B cell (primary cell): ENCODE measurements at regions not wholly inside any gene's neighbourhood (a gene's known extent, or its start where the extent isn't known, plus 50 kb on each side); places are given as distances from the start of the nearest gene placed in this dataset.
"Not testable (repeated sequence)": the region's sequence is repeated elsewhere in the genome, so short reads cannot be mapped to it uniquely, and the experiment has no call there.

ENCODE experiments used
- ATAC-seq: fragments of 200-7000 bp; cut with Tn5 transposase; one replicate; pipeline ENCODE4 v1.10.0; 2021; ENCODE audit warnings: low read depth, mild to moderate bottlenecking, moderate number of reproducible peaks, moderate library complexity
- CTCF ChIA-PET: fragments of 350-600 bp; sonication (Branson Sonifier 250); formaldehyde crosslinking; loops from one replicate; lab custom pipeline; 2021; ENCODE audit warnings: antibody characterized with exemption, inconsistent platforms; lab: Charles Lee
- POLR2A ChIA-PET: fragments of 350-600 bp; sonication (Branson Sonifier 250); formaldehyde crosslinking; loops from one replicate; lab custom pipeline; 2021; ENCODE audit warnings: antibody characterized with exemption; lab: Charles Lee
- DNase-seq: peaks from one replicate; pipeline ENCODE4 v3.0.0; 2013
- H2AFZ ChIP-seq: 2 replicates; pipeline ENCODE4 v1.6.1; 2012; ENCODE audit warnings: mild to moderate bottlenecking, low read depth, low read length; ENCODE audit not compliant: insufficient read depth, poor library complexity, severe bottlenecking
- H3K27ac ChIP-seq, 2 donors: 1 replicate in 1 of 2; 2 replicates in 1 of 2; pipeline ENCODE4 v1.5.1; 2012 to 2013; ENCODE audit warnings: low read length in 2 of 2, mild to moderate bottlenecking in 2 of 2, moderate library complexity in 1 of 2
- H3K27me3 ChIP-seq, 4 experiments: fragments of 200-600 bp in 1 of 4; sonication (generic) in 1 of 4; replicated peaks in 1 of 4; 1 replicate in 2 of 4; 2 replicates in 2 of 4; pipeline versions ENCODE4 v1.6.1 to v1.7.0; 2013 to 2016; ENCODE audit warnings: low read length in 3 of 4, mild to moderate bottlenecking in 2 of 4, mixed read lengths in 1 of 4, moderate library complexity in 1 of 4; ENCODE audit not compliant: insufficient read depth in 4 of 4, control insufficient read depth in 3 of 4; ENCODE audit errors: control extremely low read depth in 1 of 4
- H3K36me3 ChIP-seq, 2 experiments: replicated peaks in 1 of 2; 1 replicate in 1 of 2; 2 replicates in 1 of 2; pipeline versions ENCODE4 v1.6.1 to v1.7.1; 2013; ENCODE audit warnings: low read length in 1 of 2; ENCODE audit not compliant: insufficient read depth in 2 of 2, control insufficient read depth in 1 of 2; ENCODE audit errors: control extremely low read depth in 1 of 2, extremely low read depth in 1 of 2
- H3K4me1 ChIP-seq, 2 donors: fragments of 200-600 bp in 1 of 2; sonication (generic) in 1 of 2; 1 replicate in 1 of 2; 2 replicates in 1 of 2; pipeline versions ENCODE4 v1.5.1 to v1.6.1; 2013 to 2017; ENCODE audit warnings: low read length in 2 of 2; ENCODE audit not compliant: control insufficient read depth in 2 of 2, insufficient read depth in 2 of 2
- H3K4me2 ChIP-seq: replicated peaks from 2 replicates; pipeline ENCODE3; 2012; ENCODE audit warnings: mild to moderate bottlenecking, low read depth, low read length; ENCODE audit not compliant: poor library complexity, severe bottlenecking
- H3K4me3 ChIP-seq, 5 experiments: fragments of 200-600 bp in 1 of 5; sonication (generic) in 1 of 5; 1 replicate in 3 of 5; 2 replicates in 2 of 5; pipeline versions ENCODE4 v1.5.1 to v1.7.0; 2011 to 2016; ENCODE audit warnings: low read length in 4 of 5, mild to moderate bottlenecking in 4 of 5, low read depth in 2 of 5, control low read depth in 1 of 5, moderate library complexity in 1 of 5; ENCODE audit not compliant: insufficient read depth in 1 of 5; ENCODE audit errors: control extremely low read depth in 1 of 5, extremely low read depth in 1 of 5
- H3K79me2 ChIP-seq: fragments of 200-600 bp; sonication (generic); one replicate; pipeline ENCODE4 v1.6.0; 2016; ENCODE audit warnings: low read length; ENCODE audit not compliant: control insufficient read depth, insufficient read depth
- H3K9ac ChIP-seq: fragments of 200-600 bp; sonication (generic); 2 replicates; pipeline ENCODE4 v1.6.1; 2017; ENCODE audit warnings: mild to moderate bottlenecking, low read length, moderate library complexity
- H3K9me3 ChIP-seq, 3 donors: one replicate each; pipeline versions ENCODE4 v1.6.1 to v1.7.1; 2013; ENCODE audit warnings: low read length in 2 of 3; ENCODE audit not compliant: control insufficient read depth in 2 of 3, insufficient read depth in 1 of 3; ENCODE audit errors: control extremely low read depth in 1 of 3
- H4K20me1 ChIP-seq: 2 replicates; pipeline ENCODE4 v1.6.0; 2012; ENCODE audit warnings: mild to moderate bottlenecking, low read length; ENCODE audit not compliant: insufficient read depth, control insufficient read depth, poor library complexity, severe bottlenecking
- H3K27ac Mint-ChIP-seq: one replicate; pipeline ENCODE4 v1.8.0; 2021; ENCODE audit warnings: mixed read lengths
- H3K27me3 Mint-ChIP-seq: one replicate; pipeline ENCODE4 v1.8.0; 2021; ENCODE audit warnings: mixed read lengths
- H3K4me1 Mint-ChIP-seq: one replicate; pipeline ENCODE4 v1.8.0; 2021; ENCODE audit warnings: mixed read lengths
- H3K4me3 Mint-ChIP-seq: one replicate; pipeline ENCODE4 v1.8.0; 2021; ENCODE audit warnings: mixed read lengths
- H3K9me3 Mint-ChIP-seq: one replicate; pipeline ENCODE4 v1.8.0; 2022; ENCODE audit warnings: mixed read lengths; ENCODE audit not compliant: insufficient read depth
- EZH2 ChIP-seq: IDR thresholded peaks from 2 replicates; pipeline ENCODE4 v1.6.1; 2012; ENCODE audit warnings: borderline replicate concordance, low read depth, mild to moderate bottlenecking, moderate library complexity, low read length; ENCODE audit not compliant: insufficient read depth, poor library complexity, severe bottlenecking
- WGBS: methylation state at CpG from one replicate; pipeline ENCODE4 v1.1.5; 2013; ENCODE audit warnings: missing lambda C conversion rate; ENCODE audit not compliant: insufficient coverage; 5-methylcytosine and 5-hydroxymethylcytosine counted together
- intact Hi-C: fragments of 100-400 bp; cut with micrococcal nuclease; formaldehyde crosslinking; loops from one replicate; pipeline ENCODE4 v1.10.0; 2022
- TF ChIP-seq, protein P1 (sequence below): fragments of 200-600 bp; IDR thresholded peaks from one replicate; pipeline ENCODE4 v1.8.0; 2022; ENCODE audit warnings: antibody characterized with exemption, mild to moderate bottlenecking

DNA sequence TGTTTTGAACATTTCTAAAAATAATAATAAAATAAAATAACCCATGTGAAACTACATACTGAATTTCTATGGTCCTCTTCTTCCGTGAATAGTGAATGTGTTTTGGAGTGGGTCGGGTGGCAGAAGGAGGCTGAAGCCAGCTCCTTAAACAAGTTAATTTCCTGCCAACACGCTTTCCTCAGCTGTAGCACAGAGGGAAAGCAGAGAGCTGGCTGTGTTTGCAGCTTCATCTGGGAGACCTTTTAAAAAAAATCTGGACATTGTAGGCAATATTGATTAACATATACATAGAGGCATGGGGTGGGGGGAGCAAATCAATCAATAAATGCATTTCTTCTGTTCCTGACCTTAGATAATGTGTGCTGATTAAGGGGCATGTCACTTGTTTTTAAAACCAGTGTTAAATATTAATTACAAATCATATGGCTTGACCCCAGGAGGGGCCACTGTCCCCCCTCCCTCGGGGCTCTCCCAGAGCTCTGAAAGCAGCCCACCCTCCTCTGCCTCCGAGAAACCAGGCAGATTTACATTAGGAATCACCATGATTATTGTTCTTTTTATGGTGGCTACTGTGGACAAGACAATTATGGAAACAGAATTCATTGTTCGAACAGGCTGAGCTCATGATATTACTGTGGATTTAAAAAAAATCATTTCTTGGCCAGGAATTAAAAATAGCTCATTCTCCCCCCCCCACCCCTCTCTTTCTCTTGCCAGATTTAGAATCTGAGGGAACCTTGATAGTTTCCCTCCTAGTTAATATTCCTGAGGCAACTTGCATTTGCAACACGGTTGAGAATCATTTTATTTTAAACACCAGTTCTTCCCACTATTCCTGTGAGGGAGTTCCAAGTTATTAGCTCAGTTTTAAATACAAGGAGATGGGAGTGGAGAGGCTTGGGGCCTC is 100.5 kb upstream of the CARD11 start:
- DNase-seq (no peak), ATAC-seq (no peak)
- Histone ChIP-seq H3K36me3 (no peaks in the 10 kb centered on the region), H3K4me2 (no peak overlapping the region), H2AFZ (no peak overlapping the region), H3K79me2 (no peaks in the 10 kb centered on the region), H3K4me3 (no peak overlapping the region), H3K27me3 (no peaks in the 10 kb centered on the region), H3K4me1 (no peaks in the 10 kb centered on the region), H4K20me1 (no peaks in the 10 kb centered on the region), H3K9me3 (no peaks in the 10 kb centered on the region), H3K9ac (no peak overlapping the region), H3K27ac (no peak overlapping the region)
- H3K9me3 Mint-ChIP-seq: no peaks in the 10 kb centered on the region
- ChIA-PET POLR2A (no interaction called here), CTCF (interaction anchor here (0.7 to 0.9 kb wide), 2 partner anchors 10 to 54 kb away, joined by 3 to 4 read pairs; no protein-coding TSS in a partner anchor)
- no peak overlapping the region for H3K27ac Mint-ChIP-seq
- peaks cover 7% of the 10 kb centered on the region for H3K4me1 Mint-ChIP-seq
- no peak overlapping the region for H3K4me3 Mint-ChIP-seq
- intact Hi-C loops: no loop called here
- TF ChIP-seq EZH2: no peak
- TF ChIP-seq, protein P1, sequence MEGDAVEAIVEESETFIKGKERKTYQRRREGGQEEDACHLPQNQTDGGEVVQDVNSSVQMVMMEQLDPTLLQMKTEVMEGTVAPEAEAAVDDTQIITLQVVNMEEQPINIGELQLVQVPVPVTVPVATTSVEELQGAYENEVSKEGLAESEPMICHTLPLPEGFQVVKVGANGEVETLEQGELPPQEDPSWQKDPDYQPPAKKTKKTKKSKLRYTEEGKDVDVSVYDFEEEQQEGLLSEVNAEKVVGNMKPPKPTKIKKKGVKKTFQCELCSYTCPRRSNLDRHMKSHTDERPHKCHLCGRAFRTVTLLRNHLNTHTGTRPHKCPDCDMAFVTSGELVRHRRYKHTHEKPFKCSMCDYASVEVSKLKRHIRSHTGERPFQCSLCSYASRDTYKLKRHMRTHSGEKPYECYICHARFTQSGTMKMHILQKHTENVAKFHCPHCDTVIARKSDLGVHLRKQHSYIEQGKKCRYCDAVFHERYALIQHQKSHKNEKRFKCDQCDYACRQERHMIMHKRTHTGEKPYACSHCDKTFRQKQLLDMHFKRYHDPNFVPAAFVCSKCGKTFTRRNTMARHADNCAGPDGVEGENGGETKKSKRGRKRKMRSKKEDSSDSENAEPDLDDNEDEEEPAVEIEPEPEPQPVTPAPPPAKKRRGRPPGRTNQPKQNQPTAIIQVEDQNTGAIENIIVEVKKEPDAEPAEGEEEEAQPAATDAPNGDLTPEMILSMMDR: no peak
- H3K27me3 Mint-ChIP-seq: peaks cover 3% of the 10 kb centered on the region
- no CpG with 5 or more reads among the region's 7 CpGs for WGBS

DNA sequence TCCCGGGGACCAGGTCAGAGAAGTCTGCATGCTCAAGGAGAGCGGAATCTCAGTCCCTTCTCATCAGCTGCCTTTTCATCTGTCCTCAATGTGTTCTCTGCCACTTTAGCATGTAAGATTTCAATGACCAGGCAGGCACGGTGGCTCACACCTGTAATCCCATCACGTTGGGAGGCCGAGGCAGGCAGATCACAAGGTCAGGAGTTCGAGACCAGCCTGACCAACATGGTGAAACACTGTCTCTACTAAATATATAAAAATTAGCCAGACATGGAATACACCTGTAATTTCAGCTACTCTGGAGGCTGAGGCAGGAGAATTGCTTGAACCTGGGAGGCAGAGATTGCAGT is 101.1 kb upstream of the CARD11 start:
- H3K4me3 Mint-ChIP-seq, H2AFZ ChIP-seq, H3K36me3 ChIP-seq, ATAC-seq, H3K27me3 ChIP-seq, H3K9ac ChIP-seq, H3K27ac ChIP-seq, intact Hi-C loops, H3K9me3 ChIP-seq, H3K4me1 Mint-ChIP-seq, H3K27ac Mint-ChIP-seq, H3K9me3 Mint-ChIP-seq, H3K4me1 ChIP-seq, H4K20me1 ChIP-seq, H3K79me2 ChIP-seq, DNase-seq, H3K27me3 Mint-ChIP-seq, H3K4me3 ChIP-seq, POLR2A ChIA-PET, H3K4me2 ChIP-seq: not testable (repeated sequence)
- WGBS: 79% methylated on average over 5 of the region's 6 CpGs
- CTCF ChIA-PET: interaction anchor here (0.7 to 0.9 kb wide), 2 partner anchors 10 to 54 kb away, joined by 3 to 4 read pairs; no protein-coding TSS in a partner anchor
